AML-193 (cell line): ENCODE measurements at regions not wholly inside any gene's neighbourhood (a gene's known extent, or its start where the extent isn't known, plus 50 kb on each side); places are given as distances from the start of the nearest gene placed in this dataset.

ENCODE experiments used
- DNase-seq, 2 experiments: peaks; one replicate each; lab custom pipeline; 2025; lab: John Stamatoyannopoulos, UW

DNA sequence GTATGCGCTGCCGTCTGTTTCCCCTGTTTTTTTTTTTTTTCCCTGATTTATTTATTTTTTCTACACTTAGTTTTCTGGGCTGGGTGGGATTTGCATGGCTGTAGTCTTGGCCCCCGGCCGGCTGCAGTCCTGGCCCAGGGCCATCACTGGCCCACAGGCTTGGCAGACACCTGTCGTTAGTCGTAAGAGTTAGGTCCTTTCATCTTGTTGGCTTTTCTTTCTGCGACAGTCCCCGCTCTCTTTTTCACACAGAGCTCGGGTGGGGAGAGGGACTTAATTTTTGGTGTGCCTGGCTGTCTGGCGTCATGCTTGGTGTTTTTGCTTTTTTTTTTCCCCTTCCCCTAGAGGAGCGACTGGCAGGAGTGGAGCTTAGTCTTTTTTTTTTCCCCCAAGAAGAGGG lies 183.4 kb downstream of the KLF13 start:
- DNase-seq, result no peak

DNA sequence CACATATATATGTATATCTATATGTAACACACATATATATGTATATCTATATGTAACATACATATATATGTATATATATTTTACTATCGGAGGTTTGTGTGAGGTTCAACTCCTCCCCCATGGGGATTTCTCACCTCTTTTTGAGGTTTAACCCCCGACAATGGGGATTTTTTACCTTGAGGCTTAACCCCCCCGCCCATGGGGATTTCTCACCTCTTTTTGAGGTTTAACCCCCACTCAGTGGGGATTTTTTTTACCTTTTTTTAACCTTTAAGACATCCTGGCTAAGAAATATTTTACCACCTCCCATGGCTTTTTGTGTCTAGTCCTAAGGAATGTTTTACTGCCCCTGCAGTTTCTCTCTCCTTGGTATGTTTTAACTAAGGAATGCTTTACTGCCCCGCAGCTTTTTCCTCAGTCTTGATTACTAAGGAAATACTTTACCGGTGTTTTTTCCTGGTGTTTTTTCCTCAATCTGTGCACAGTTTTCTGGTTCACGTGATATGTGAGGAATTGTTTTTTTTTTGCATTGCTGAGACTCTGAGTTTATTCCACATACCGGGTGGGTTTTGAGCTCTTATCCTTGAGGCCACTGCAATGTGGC lies 185.2 kb downstream of the KLF13 start:
- DNase-seq, result no peak

DNA sequence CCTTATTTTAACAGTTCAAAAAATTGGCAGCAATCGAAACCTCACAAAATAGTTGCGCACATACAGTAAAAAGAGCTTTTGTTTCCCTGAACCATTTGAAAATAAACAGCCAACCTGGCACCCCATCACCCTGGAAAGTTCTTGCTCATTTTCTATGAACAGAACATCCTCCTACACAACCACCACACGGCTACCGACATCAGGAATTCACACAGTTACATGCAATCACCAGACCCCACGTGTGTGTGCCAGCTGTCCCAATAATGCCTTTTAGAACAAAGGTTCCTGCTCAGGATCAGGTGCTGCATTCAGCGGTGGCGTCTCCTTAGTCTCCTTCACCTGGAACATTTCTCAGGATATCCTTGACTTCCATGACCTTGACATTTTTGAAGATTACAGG lies 186.5 kb downstream of the KLF13 start:
- DNase-seq, result no peak

DNA sequence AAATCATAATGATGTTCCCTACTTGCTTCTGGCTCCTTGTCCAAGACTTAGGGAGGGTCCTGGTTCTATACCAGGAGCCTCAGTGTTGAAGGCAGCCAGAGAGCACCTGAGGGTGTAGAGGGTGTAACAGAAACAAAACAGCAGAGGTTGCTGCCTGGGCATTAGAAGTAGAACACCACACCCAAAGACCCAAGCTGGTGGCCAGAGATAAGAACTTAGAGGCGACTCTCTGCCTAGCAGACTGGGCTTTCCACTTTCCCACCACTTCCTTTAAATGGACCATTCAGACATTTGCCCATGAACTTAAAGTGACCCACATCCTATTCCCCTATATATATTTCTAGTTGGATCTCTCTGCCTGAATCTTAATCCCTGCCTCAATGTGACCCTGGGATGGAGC lies 189.8 kb downstream of the KLF13 start:
- DNase-seq, result no peak

DNA sequence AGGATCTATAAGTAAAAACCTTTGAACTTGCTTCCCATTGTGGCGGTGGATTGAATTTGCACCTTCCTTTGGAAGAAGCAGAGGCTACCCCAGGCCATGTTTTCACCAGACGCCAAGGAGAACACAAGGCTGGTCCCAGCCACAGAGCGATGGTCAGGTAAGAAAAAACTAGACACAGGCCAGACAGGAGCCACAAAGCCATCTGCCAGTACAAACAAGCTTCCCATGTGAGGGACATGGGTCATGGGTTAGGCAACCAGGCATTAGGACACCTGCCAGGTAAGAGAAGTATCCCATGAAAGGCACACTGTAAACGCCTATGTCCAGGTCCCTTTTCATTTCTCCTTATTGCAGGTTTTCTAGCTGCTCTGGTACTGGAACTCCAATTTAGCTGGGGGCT lies 190.2 kb downstream of the KLF13 start:
- no peak for DNase-seq

DNA sequence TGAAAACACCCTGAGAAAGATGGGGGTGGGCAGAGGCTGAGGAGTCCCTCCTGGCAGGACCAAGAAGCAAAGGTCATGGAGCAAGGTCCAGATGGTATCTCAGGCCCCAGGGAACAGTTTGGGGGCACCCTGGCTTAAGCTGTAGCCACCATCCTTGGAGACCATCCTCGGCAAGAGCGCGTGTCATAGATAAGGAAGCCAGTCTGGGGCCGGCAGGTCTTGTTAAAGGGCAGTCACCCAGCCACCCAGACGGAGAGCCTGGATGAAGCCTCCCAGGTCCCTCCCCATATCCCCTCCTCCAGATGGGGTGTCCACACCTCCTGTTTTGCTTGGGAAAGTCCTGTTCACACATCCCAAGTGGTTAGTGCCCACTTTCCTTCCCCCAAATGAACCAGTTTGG lies 191.1 kb downstream of the KLF13 start:
- no peak for DNase-seq

DNA sequence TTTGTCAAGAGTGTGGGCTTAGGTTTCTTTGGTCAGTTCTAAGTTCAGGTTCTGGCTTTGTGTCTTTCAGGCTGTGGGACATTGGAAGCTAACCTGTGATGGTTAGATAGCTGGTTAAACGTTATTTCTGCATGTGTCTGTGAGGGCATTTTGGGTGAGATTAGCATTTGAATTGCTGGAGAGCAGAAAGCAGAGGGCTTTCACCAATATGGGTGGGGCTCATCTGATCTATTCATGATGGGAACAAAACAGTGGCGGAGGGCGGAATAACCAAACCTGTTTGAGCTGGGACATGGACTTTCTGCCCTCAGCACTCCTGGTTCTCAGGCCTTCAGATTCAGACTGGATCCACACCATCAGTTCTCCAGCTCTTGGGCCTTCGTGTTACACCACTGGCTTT lies 195.4 kb downstream of the KLF13 start:
- no peak for DNase-seq

DNA sequence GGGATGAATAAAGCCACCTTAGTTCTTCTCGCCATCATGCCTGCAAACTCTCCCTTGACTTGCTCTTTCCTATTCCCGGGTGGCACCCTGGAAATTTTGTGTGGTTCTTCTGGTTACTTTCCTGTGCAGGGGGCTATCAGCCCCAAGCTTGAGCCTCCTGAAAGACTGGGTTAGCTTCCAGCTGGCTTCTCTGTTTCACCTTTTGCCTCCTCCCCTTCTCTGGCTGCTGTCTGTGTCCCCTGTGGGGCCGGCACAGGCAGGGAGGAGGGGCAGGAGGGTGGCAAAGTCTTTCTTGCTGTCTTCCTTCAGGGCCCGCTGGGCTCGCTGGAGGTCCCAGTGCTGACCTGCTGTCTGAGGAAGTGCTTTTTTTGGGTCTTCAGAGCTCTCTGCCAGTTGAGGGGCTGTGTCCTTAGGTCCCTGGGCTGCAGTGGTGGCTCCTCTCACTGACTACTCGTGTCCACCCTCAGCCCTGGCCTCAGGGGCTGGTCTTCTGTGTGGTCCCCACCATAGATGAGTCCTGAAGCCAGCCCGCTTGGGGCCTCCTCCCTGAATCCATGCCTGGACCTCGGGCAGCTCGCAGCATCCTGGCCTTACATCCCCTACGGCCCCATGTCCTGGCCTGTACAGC lies 196.5 kb downstream of the KLF13 start:
- no peak for DNase-seq

DNA sequence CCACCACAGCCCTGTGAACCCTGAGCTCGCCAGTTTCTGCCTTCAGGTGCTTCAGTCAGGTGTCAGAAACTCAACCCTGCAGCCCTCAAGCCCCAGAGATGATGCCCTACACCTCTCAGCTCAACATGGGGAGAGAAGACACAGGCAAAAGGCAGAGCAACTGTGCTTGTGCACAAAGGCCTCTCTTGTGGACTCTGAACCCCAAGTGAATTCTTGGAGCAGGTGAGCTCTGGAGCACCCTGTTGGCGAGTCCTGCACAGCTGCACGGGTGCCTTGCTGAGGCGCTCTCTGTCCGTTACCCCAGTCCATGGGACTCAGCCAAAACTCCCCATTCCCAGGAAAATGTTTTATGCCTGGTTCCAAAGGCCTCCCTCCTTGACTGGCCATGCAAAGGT lies 197.0 kb downstream of the KLF13 start:
- no peak for DNase-seq

DNA sequence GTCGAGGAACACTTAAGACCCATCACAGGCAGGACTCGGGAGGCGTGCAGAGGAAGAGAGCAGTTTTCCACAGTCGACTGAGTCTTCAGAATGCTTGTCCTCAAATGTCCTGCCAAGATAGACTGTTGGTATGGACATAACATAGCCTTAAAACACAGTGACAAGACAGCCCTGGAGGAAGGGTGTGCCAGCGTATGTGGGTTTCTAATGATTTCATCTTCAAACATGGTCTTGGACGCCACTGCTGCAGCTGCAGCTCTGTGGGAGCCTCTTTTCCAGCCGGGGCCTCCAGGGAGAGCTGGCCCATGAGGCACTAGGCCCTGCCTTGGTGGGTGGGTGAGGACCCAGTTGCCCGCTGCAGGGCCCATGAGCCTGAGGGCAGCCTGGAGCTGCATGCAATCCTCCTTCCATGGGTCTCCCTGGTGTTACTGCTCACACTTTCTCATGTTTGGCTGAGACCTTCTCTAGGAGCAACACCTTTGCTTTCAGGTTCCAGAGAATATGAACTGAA lies 198.6 kb downstream of the KLF13 start:
- no peak for DNase-seq

DNA sequence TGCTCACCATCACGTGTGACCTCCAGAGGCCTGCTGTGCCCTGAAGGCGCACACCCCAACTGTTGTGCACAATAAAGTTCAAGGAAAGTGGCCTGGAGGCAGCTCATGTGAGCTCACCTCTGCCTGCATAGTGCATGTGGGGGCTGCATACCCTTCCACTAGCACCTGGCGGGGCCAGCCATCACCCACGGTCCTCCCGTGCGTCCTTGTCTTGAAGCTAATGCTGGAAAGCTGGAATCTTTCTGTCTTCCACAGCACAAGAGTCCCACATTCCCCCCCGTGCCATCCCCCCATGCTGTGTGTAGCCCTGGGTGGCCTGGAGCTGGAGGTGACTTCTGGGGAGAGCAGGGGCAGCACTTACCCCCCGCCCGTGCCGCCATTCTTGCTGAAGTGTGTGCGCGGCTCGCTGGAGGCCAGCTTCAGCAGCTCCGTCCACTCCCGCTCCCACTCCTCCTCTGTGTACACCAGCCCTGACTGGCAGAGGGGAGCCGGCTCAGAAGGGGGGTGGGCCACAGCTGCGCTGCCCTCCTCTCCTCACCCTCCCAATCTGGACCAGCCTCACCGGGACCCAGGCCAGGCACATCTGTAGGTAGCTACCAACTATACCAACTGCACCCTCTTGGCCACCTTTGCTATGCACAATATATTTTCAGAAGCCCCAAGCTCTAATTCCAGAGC lies 199.5 kb downstream of the KLF13 start:
- no peak for DNase-seq

DNA sequence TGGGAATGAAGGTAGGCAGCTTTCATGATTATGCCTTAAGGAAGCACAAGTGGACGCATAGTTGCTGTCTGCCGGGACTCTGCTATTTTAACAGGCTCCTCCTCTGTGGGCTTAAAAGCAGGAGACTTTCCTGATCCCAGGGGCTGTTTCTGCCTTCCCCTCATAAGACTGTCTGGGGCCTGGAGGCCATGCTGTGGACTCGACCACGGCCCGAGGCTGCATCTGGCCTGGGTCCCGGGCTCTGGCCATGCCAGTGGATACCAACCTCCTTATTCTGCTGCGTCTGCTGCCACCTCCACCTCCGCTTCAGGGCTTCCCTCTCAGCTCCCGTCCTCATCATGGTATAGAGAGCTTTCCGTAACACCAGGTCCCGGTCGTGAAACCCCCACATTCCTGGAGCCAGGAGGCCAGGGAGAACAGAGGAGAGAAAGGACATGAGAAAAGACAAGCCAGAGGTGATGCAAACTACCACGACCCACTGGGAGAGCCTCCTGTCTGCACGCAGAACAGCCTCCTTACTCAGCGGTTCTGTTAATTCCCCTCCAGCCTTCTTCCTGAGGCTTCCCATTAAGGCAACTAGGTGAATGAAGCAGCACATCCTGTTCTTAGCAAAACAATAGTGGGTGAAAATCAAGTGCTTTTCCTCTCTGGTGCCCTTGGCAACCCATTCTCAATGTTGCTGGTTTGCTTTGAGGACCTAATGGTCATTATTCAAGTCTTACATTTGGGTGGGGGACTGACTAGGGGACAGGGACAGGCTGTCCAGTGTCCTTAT lies 200.5 kb downstream of the KLF13 start:
- DNase-seq, result no peak

DNA sequence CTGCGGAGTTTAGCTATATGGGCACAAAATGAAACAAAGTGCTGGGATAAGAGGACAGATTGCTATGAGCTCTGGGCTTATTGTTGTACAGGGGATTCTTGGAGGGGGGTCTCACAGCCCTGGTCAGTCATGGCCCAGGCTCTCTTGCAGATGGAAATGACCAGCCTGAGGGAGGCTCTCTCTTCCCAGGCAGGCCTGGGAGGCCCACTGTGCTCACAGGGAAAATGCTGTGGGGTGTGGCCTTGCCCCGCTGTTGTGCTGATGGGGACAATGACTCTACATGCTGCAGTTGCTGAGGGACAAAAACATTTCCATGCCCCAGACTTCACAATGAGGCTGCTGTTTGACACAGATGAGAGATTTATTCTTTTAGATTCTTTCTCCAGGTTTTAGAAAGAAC lies 202.2 kb downstream of the KLF13 start:
- no peak for DNase-seq

DNA sequence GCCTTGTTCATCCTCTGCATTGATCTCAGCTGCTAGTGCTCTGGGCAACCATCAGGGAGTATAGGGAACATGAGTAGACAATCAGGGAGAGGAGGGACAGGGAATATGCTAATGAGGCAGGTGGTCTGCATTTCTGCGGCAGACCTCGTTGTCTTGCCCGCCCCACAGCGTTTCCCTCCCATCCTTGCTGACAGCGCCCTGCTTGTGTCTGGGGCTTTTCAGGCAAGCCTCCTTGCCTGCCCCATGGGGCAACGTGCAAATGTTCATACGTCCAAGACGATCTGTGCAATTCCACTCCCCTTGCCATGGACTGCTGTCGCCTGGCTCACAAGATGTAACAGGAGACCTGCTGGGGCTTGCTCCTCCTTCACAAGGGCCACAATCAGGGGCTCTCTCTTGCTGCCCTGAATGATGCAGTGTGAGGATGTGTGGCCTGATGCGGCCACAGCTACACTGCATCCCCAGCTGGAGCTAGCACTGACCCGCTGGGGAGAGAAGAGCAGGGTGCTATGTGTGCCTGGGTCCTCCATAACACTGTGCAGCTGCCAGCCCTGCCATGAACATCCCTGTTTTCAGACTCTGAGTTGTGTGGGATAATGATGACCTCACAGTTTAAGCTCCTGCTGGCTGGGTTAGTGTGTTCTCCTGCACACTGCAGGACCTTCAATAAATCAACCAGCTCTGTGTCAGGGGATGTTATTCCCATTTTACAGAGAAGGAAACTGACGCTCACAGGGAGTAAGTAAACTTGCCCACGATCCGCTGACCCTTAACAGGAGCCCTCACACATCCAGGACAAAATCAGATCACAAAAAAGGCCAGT lies 211.3 kb downstream of the KLF13 start:
- no peak for DNase-seq

DNA sequence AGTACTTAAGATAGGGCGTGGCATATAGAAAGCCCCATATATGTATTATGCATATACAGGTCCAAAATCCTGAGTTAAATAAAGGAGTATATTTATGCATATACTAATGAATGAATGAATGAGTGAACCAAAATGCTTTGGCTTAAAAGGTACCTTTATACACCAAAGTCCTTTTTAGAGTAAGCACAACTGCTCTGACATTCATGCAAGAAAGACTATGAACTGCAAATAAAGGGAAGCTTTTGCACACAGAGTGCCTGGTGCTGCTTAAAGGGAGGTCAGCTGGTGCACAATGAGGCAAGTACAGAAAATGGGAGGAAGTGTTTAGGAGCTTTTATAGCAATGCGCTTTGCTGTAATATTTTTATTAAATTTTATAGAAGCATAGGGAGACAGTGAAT lies 214.0 kb downstream of the KLF13 start:
- DNase-seq, result no peak

DNA sequence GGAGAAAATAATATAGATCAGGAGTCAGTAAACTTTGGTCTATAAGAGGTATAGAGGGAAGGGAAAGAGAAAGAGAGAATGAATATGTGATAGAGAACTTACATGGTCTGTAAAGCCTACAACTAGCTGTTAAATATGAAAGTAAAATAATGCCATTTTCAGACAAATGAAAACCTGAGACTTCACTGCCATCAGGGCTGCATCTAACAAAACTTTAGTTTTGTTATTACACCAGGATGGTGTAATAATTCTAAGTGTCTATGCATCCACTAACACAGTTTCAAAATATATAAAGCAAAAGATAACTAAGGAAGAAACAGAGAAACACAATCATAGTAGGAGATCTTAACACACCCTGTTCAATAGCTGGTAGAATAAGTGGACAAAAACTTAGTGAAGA lies 217.7 kb downstream of the KLF13 start:
- DNase-seq, result no peak

DNA sequence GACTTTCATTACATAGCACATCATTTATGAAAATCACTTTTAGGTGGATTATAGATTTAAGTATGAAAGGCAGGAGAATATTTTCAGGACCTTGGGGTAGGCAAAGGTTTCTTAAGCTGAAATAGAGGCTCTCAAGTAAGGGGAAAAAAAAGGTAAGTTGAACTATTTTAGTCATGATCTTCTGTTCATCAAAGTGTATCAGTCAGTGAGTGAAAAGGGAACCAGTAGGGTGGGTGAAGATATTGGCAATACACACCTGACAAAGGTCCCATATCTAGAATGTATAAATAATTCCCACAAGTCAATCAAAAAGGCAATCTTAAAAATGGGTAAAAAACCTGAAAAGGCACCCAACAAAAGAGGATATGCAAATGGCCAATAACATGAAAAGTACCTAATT lies 218.6 kb downstream of the KLF13 start:
- DNase-seq, result no peak

DNA sequence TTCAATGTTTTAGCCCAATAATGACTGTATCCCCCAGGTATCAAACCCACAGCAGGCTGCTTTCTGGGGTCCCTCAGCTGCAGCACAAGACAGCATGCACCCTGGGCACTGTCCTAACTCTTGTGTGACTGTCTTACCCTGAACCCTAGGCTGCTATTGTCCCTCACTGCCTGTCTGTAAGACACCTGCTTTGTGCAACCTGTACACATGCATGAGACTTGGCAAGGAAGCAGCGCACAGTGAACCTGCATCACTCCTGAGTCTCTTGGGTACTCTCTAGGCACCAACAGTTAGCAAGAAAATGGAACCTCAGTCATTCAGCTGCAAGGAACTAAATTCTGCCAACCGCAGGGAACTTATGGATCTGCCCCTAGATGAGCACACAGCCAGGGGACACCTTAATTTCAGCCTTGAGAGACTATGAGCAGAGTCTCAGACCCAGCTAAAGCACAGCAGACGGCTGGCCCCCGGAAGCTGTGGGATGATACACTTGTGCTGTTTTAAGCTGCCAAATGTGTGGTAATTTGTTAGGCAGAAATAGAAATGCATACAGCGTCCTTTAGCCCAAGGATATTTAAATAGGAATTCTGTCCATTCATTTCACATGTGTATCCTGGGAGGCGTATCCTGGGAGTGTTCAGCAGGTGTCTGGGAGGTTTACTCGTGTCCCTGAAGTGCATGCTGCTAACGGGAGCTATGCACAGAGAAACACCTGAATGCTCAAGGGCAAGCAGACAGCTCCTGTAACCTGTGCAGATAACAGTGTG lies 223.8 kb downstream of the KLF13 start:
- no peak for DNase-seq

DNA sequence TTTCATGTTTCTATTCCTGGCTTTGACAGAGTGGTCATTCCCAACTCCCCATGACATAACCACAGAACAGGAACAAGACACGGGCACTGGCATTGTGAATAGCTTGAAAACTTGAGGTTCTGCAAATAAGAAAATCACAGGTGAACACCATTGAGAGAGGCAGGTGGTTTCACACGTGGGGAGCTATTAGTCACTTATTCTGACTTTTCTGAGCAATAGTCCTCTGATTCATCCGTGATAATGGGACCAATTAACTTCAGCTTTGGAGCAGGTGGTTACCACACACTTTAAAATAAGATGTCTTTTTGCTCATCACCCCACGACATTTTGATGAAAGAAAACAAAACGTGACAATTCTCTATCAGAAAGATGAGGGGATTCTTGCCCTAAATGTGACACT lies 224.7 kb downstream of the KLF13 start:
- no peak for DNase-seq

DNA sequence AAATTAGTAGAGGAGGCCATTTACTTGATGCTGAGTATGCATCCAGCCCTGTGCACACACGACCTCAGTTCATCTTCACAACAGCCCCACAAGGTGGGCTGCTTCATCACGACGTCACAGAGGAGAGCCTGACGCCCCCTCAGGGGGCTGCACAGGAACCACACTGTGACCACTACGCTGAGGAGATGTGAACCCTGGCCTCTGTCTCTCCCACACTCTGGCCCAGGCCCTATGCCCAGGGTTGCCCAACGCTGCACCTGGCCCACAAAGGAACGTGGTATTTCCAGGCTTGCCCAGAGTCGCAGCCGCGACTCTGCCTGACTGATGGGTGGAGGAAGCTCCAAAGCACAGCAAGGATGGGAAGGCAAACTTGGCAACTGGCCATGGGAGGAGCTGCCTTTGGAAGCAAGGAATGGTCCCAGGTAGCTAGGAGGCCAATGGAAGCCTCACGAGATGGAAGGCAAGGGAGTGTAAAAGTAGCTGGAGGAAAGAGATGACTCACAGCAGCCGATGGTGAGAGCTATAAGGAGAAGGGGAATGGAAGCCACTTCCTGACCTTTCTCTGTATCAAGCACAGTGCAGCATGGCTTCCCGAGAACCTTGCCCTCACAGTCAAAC lies 226.0 kb downstream of the KLF13 start:
- no peak for DNase-seq

DNA sequence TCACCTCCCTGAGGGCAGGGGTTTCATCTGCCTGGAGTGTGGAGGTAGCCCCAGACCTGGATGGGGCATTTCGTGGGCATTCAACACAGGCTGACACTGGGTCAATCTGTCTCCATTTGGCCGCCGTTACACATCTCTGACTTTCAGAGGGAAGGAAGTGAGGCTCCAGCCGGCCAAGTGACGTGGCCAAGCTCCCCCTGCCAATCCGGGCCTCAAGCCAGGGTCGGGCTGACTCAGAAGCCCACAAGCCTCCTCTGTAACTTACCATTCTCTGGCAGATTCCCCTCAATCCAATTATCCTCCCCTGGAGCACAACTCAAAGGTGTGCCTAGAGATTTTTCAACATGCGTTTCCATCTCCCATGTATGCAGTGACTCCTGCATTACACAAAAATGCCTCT lies 227.6 kb downstream of the KLF13 start:
- DNase-seq, result no peak
